HG03520 (cell line): ENCODE measurements at regions not wholly inside any gene's neighbourhood (a gene's known extent, or its start where the extent isn't known, plus 50 kb on each side); places are given as distances from the start of the nearest gene placed in this dataset.

ENCODE experiments used
- ATAC-seq: cut with Tn5 transposase; IDR thresholded peaks from one replicate; pipeline ENCODE4 v1.9.1; 2021; ENCODE audit warnings: mild to moderate bottlenecking, moderate library complexity; ENCODE audit not compliant: unreplicated experiment

DNA sequence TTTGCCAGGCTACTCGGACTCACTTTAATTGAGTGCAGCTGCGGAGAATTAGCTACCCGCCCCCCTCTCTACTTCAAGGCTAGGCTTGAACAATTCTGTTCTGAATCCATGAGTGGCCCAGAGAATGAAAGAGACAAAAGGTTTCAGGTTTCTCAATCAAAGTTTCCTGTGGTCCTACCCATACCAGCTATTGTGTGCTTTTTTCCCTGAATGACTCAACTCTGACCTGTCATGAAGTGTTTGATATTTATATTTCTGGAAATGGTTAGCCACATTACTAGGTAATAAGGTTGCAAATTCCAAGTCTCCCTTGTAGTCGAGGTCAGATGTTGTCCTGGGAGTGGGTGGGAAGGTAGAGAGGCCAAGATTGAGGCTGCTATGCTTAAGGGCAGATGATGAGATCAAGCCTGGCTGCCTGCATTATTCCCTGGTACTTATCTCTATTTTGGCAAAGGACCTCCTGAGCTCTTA lies 392.7 kb upstream of the TBL1XR1 start:
- peak; percentile 80 for ATAC-seq

DNA sequence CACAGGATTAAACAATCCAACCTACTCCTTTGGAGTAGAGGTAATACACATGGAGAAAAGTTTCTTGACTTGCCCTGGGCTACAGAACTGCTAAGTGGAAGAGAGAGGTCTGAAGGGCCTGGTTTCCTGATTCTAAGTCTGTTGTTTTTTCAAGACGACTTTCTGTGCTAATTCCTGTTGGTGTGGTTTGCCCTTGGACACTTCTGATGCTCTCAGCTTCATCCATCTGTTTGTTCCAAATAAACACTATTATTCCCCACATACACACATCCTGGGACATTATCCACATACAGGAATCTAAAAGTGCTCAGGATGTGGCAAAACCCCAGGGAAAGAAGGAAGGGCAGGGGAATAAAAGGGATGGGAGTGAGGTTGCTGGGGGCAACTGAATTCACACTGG lies 393.5 kb upstream of the TBL1XR1 start:
- ATAC-seq: no peak

DNA sequence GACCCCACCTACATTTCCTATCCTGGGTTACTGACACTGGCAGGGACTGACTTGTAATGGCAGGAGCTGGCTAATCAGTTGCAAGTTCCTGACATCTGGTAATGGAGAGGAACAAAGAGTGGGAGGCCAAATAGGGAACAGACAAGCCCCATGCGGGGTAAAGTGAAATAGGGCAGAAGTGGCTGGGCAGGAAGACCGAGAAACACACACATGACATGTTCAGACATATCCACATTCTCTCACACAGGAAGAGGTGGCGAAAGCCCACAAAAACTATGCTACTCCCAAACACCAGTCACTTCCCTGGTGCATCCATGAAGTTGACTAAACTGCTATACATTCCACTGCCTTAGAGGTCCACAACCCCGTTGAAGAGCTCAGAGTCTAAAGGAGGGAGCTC lies 394.1 kb upstream of the TBL1XR1 start:
- ATAC-seq: peak; percentile 53

DNA sequence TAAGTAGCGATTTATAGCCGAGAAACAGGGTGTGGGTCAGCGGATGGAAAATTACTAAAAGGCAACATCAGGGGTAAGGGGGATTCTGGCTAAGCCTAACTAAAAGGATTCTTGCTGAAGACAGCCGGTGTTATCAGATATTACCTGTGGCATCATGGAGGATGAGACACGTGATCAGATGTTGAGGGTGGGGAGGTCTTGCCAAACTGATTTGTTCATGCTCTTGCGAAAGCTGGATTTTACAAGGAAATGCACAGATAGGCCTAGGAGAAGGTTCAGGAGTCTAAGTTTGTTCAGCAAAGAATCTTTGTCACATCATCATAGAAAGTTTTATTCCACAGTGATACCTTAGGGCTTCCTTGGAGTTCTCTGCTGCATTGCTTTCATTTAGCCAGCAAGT lies 396.8 kb upstream of the TBL1XR1 start:
- ATAC-seq: no peak

DNA sequence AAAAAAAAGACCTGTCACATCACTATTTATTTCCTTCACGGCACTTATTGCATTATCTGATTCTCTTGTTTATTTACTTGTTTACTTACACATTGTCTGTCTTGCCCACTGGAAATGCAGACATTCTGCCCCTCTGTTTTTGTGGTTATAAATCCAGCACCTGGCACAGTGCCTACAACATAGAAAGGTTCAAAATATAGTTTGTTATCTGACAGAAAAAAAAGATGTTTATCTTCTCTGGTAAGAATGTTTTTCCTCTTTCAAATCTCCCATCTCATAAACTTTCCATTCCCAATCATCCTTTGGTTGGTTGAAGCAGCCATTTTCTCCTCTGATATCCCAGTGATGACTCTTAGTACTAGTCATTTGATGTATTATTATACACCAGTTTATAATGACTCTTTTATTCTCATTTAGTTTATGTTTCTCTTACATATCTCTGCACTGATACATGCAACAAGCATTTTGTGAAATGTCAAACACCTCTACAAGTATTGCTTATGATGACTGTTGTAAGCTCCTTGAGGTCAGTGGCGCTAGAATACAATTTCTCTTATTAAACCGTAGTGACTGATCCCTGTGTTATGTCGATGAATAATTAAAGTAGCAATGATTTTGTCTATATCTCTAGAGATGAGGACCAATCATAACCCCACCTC lies 398.4 kb upstream of the TBL1XR1 start:
- ATAC-seq: no peak

DNA sequence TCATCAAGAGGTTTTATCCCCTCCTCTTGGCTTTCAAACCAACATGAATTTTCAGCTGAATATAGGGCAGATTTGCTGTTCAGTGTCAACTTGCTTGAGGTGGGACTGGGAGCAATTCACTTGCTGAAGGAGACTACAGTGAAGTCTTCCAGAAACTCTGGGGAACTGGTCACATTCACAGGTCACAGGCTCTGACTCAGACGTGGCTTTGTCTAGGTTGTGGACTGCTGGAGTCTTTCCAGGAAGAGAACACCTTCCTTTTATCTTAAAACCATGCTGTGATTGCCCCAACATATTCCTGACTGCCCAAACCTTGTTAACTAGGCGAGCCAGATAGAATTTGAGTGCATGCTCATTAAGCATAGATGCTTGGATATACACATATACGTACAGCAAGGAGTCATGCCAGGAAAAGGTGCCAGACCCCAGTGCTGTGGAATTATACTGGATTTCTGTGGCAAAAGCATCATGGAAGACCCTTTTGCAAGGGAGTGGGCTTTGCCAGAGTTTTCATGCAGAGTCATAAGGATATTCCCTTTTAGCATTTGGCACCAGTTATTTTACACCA lies 399.1 kb upstream of the TBL1XR1 start:
- no peak for ATAC-seq

DNA sequence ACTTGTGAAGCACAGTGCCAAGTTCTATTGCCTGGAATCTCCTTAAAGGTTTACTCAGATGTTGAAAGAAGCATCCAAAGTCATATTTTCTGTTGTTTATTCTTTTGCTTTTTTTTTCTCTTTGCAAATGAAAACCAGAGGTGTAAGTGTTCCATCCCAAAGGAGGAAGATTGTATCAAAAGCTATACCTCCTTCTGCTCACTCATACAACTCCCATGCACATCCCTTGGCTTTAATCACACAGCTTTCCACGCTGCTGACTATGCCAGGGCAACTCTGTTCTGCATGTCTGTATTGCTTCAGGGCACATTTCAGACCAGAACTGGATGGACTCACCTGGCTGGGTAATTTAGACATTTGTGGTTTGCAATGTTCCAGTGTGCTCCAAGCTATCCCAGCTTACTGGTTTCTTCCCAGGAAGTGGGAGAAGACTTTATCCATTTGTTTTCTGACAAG lies 399.6 kb upstream of the TBL1XR1 start:
- ATAC-seq: no peak

DNA sequence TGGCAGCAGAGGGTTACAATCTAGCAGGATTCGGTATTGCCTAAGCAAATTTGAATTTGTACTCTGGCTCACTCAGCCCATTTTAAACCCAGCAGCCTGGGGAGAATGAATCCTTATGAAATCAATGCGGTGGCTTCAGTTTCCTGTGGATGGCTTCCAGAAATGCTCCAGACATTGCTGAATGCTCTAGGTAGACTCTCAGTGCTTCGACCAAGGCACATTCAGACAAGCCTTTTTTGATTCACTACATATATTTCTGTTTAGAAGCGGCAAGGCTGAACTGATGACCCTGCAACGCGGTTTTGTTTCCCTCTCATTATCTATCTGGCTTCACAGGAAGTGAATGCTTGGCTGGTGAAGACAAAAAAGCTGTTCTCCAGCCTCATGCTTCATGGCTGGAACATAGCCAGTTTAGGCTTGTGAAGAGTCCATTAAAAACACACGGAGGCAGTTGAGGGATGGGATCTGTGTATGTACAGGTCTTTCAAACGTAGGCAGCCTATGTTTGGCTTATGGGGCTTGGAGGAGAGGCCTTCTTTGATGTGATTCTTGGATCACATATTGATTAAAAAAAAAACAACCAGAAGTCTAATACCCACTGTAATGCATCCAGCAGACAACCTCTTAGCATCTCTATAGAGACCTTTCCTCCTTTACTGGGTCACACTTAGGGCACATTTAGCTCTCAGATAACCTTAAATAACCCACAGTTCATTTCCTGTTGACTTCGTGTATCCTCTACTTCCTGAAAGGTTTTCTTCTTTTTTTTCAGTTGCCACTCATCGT lies 400.2 kb upstream of the TBL1XR1 start:
- peak; percentile 72 for ATAC-seq

DNA sequence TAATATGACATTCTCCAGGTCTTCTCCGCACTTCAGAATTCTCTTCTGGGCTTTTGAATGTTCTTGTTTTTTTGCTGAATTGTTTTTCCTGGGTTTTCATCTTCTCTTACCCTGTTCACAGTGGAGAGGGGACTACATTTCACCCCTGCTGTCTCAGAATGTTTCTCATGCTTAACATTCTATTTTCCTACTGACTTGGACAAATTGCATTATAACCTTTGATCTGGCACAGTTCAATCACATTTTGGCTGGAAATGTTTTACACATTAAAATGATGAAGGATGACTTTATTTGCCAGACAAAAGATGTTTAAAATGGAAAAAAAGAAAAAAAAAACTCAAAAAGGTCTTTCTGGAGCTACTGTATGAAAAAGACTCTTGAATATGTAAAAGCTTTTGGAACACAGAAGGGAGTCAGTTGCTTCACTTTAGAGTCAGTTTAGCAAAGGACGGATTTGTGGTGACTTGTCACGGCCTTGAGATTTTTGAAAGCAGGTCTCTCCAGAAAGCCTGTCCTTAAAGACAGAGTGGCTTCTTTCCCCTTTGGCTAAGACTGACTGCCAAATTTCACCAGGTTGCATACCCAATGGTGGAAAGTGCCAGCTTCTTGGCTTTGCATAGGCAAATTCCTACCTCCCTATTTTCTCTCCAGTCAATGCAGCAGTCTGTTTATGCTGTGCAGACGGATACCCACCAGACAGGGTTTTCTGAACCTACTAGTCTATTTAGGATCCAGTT lies 401.0 kb upstream of the TBL1XR1 start:
- no peak for ATAC-seq

DNA sequence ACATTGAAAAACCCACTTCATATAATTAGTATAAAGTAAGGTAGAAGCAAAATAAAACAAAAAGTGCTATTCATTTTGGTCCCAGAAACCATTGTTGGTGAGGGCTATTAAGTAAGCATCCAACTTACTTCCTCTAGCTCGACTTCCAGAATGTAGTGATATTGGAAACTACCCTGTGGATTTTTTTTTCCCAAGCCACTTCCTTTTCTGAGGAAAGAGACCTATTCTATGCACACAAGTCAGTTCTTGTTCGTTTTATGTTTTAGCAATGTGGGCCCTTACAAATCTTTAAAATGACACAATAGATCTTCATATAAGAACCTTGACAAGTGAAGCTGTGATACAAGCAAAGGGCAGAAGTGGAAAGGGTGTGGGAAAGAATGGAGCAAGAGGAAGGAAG lies 402.0 kb upstream of the TBL1XR1 start:
- ATAC-seq: no peak

DNA sequence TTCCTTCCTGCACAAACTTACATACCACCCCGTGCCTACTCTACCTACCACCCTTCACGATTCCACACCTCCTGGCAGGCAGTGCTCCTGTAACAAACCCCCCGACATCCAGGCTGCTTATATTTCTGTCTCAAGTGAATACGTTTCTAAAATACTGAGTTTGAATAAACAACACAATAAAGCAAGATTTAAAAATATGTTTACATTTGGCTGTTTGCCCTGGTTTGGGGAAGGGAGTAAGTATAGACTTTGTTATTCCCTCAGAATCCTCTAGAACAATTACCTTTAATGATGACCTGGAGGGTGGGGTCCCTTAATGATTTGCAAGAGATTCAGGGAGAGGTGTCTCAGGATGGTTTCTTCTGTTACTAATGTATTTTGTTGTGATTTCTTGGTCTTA lies 402.6 kb upstream of the TBL1XR1 start:
- no peak for ATAC-seq

DNA sequence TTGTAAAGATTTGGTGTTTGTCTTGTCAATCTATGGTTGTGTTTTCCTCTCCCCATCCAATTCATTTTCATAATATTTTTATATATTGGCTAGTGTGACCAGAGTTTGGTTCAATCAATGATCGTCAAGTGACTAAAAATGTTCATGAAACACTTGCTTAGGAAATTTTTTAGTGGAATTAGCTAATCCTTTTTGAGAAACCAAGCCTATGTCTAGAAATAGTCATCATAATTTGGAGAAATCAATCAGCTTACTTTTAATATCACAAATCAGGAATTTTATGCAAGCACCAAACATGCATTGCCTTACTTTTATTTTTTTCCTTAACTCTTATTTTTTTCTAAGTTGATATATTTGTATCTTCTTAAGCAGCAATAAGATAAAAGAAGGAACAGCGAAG lies 403.1 kb upstream of the TBL1XR1 start:
- no peak for ATAC-seq

DNA sequence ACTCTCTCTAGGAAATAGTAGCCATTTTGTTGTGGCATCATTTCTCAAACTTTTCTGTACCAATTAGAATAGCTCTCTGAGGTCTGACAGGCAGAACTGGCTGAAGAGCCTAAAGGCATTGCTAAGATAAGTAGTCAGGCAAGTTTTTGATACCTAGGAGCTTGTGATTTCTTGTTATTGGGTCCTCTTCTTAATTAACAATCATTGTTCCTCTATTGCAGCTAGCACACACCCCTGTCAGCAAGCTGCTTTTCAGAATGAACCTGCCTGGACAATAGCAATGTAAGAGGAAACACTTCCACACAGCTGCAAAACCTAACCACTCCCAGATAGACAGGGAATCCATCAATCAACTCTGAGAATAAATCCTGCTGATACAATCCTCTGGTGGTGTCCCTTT lies 403.9 kb upstream of the TBL1XR1 start:
- no peak for ATAC-seq

DNA sequence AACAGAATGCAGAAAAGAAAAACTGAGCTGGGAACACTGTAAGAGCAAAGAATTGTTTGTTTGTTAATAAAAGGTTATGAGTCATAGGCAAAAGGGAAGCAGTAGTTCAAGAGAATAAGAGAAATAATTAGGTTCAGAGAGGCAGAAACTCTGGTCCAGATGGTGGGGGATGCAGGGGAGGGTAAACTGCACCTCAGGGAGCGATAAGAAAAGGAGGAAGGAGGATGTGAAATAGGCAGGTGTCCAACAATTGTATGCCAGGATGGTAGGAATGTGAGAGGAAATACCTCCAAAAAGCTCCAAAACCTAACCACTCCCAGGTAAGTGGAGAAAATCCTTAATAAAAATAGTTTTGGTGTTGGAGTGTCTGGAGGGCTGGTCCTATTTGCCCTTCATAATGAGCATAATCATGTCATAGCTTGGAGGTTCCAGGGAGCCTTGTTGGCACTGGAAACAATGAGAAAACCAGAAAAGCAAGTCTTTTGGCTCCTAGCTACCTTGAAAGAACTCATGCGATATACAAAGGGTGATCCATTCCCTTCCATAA lies 405.4 kb upstream of the TBL1XR1 start:
- ATAC-seq: peak; percentile 7

DNA sequence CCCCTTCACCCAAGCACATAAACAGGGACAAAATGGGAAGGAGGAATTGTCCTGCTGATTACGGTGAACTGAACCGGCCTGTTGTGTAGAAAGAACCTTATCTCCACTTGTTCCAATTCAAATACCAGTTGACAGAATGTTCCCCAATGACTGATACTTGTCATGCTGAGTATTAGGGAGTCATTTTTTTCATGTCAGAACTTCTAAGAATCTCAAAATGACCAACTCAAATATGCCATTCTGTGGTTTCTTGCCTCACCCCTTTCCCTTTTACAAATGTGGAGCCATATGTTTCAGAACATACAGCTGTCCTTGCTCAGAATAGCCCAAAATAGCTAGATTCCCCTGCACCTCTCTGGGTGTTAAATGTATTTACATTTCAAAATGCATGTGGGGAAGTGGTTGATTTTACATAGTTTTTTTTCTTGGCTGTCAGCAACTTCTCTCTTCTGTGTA lies 405.9 kb upstream of the TBL1XR1 start:
- ATAC-seq: peak; percentile 64

DNA sequence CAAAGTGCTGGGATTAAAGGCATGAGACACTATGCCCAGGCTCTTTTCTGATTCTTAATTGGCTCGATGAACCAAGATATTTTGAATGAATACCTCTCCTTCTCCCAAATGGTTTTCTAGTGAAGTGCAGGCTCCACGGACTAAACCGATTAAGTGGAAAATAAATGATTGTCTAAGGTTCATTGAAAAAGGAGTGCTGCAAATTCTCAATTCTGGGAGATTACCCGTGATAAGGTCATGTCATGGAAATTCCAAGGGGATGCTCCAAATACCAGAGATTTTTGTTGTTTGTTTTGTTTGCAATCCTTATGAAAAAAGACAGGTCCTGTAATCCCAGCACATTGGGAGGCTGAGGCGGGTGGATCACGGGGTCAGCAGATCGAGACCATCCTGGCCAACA lies 406.9 kb upstream of the TBL1XR1 start:
- ATAC-seq: no peak

DNA sequence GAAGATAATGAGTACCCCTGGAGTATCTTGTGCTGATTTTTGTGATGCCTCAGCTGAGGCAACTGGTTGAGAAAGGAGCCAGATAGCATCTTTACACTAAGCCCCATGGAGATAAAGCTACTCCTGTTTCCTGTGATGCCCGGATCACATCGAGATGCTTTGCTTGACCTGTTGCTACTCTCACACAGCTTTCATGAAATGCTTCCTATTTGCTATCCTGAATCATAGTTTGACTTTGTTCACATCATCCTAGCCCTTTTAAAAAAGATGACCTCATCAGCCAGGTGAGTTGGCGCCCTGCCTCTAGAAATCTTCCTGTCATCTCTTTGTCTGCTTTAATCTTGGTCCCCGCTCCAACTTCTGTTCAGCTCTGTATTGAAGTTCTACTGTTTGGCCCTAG lies 409.6 kb upstream of the TBL1XR1 start:
- ATAC-seq: no peak

DNA sequence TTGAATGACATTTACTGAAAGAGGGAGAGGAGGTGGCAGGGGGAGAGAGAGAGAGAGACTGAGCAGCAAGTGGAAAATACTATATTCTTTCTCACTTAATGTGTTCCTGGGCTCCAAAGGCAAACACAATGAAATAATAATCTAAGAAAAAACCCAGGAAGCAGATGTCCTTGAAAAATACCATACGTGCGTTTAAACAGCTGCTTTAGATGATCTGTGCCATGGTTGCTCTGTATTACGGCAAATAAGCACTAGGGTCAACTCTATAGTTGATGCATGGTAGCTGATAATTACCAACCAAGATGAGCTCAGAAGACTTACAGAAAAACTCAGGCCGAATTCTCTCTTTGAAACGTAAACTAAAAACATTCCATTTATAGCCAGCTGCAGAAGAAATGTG lies 410.3 kb upstream of the TBL1XR1 start:
- no peak for ATAC-seq

DNA sequence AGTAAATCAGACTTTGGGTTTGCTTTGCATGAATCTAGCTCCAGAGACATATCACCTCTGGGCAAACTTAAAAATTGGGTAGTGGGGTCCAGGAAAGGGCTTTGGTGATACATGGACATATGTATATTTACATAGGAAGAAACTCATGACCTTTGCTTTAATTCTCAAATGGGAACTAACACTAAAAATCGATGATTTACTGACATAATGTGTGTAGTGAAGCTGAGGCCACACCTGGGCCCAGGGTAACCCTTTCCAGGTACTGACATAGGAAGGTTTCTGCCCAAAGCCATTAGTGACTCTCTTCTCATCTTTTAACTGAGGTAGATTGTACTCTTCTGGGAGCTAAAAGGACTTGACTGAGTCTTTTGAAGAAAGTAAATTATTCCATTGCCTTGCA lies 411.2 kb upstream of the TBL1XR1 start:
- no peak for ATAC-seq

DNA sequence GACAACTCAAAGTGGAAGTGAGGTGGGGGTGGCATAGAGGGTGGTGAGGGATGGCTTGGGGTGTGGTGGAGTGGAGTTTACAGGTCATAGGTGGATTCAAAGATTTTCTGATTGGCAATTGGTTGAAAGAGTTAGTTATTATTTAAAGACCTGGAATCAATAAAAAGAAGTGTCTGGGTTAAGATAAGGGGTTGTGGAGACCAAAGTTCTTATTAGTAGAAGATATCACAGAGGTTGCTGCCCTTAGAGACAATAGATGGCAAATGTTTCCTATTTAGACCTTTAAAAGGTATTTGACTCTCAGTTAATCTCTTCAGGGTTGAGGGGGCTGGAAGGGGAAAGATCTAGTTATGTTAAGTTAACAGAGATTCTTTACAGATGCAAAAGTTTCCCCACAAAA lies 412.3 kb upstream of the TBL1XR1 start:
- no peak for ATAC-seq

DNA sequence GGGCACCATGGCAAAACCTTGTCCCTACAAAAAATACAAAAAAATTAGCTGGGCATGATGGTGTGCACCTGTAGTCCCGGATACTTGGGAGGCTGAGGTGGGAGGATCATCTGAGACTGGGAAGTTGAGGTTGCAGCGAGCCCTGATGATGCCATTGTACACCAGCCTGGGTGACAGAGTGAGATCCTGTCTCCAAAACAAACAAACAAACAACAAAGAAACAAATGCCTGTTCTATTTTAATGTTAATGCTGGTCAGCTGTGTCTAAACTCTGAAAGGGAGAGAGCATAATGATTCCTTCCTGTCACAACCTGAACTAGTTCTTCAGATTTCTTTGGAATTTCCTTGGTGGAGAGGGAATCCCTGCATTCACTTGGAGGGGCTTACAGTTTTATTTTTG lies 413.0 kb upstream of the TBL1XR1 start:
- no peak for ATAC-seq
